Ishikawa (cell line): ENCODE measurements at regions not wholly inside any gene's neighbourhood (a gene's known extent, or its start where the extent isn't known, plus 50 kb on each side); places are given as distances from the start of the nearest gene placed in this dataset.

Experiments
- CEBPB ChIP-seq: IDR thresholded peaks from 2 replicates; pipeline ENCODE4 v1.6.1; 2012
- CREB1 ChIP-seq: IDR thresholded peaks from 2 replicates; pipeline ENCODE4 v1.6.1; 2012; ENCODE audit warnings: low read depth
- EGR1 ChIP-seq: IDR thresholded peaks from 2 replicates; pipeline ENCODE4 v1.6.1; 2012
- EP300 ChIP-seq: IDR thresholded peaks from 2 replicates; pipeline ENCODE4 v1.6.1; 2012; ENCODE audit warnings: borderline replicate concordance
- FOXM1 ChIP-seq: IDR thresholded peaks from 2 replicates; pipeline ENCODE4 v1.6.1; 2012; ENCODE audit warnings: low read depth, borderline replicate concordance
- MAX ChIP-seq: IDR thresholded peaks from 2 replicates; pipeline ENCODE4 v1.6.1; 2012
- NFIC ChIP-seq: IDR thresholded peaks from 2 replicates; pipeline ENCODE4 v1.6.1; 2012
- RAD21 ChIP-seq: IDR thresholded peaks from 2 replicates; pipeline ENCODE4 v1.6.1; 2012; ENCODE audit warnings: low read depth
- TAF1 ChIP-seq: IDR thresholded peaks from 2 replicates; pipeline ENCODE4 v1.6.1; 2012; ENCODE audit warnings: low read depth, mild to moderate bottlenecking
- TCF12 ChIP-seq: IDR thresholded peaks from 2 replicates; pipeline ENCODE4 v1.6.1; 2012; ENCODE audit warnings: low read depth
- TEAD4 ChIP-seq: IDR thresholded peaks from 2 replicates; pipeline ENCODE4 v1.6.1; 2012
- USF1 ChIP-seq: IDR thresholded peaks from 2 replicates; pipeline ENCODE4 v1.6.1; 2012
- YY1 ChIP-seq: IDR thresholded peaks from 2 replicates; pipeline ENCODE4 v1.6.1; 2012; ENCODE audit warnings: low read depth
- TF ChIP-seq, protein P1 (sequence below): IDR thresholded peaks from 2 replicates; pipeline ENCODE4 v1.6.1; 2012; ENCODE audit warnings: low read depth, mild to moderate bottlenecking

- no peak for TF ChIP-seq YY1
- no peak for TF ChIP-seq RAD21
- TF ChIP-seq TAF1 = no peak
- no peak for TF ChIP-seq TEAD4
- TF ChIP-seq MAX = no peak
- TF ChIP-seq EP300 = no peak
- TF ChIP-seq, protein P1, sequence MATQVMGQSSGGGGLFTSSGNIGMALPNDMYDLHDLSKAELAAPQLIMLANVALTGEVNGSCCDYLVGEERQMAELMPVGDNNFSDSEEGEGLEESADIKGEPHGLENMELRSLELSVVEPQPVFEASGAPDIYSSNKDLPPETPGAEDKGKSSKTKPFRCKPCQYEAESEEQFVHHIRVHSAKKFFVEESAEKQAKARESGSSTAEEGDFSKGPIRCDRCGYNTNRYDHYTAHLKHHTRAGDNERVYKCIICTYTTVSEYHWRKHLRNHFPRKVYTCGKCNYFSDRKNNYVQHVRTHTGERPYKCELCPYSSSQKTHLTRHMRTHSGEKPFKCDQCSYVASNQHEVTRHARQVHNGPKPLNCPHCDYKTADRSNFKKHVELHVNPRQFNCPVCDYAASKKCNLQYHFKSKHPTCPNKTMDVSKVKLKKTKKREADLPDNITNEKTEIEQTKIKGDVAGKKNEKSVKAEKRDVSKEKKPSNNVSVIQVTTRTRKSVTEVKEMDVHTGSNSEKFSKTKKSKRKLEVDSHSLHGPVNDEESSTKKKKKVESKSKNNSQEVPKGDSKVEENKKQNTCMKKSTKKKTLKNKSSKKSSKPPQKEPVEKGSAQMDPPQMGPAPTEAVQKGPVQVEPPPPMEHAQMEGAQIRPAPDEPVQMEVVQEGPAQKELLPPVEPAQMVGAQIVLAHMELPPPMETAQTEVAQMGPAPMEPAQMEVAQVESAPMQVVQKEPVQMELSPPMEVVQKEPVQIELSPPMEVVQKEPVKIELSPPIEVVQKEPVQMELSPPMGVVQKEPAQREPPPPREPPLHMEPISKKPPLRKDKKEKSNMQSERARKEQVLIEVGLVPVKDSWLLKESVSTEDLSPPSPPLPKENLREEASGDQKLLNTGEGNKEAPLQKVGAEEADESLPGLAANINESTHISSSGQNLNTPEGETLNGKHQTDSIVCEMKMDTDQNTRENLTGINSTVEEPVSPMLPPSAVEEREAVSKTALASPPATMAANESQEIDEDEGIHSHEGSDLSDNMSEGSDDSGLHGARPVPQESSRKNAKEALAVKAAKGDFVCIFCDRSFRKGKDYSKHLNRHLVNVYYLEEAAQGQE = no peak
- TF ChIP-seq USF1 = no peak
- no peak for TF ChIP-seq EGR1
- no peak for TF ChIP-seq FOXM1
- TF ChIP-seq TCF12 = no peak
- TF ChIP-seq NFIC = no peak
- no peak for TF ChIP-seq CEBPB
- no peak for TF ChIP-seq CREB1
These were observed 85.1 kb downstream of the ARL4C start for GRCh38 chr2:234411793-234412192.
